Cardiac muscle cell (in vitro differentiated cells and primary cell): ENCODE measurements at regions not wholly inside any gene's neighbourhood (a gene's known extent, or its start where the extent isn't known, plus 50 kb on each side); places are given as distances from the start of the nearest gene placed in this dataset.
"Not testable (repeated sequence)": the region's sequence is repeated elsewhere in the genome, so short reads cannot be mapped to it uniquely, and the experiment has no call there.

Source experiments
- DNase-seq, 2 donors: peaks; one replicate each; pipeline versions ENCODE4 v3.0.0 to v3.0.0-alpha.2; 2010 to 2017; ENCODE audit warnings: low read depth in 1 of 2, low spot score in 1 of 2
- H3K27ac ChIP-seq: fragments of 200-600 bp; sonication (generic); 2 replicates; pipeline ENCODE4 v1.5.1; 2016
- H3K27me3 ChIP-seq: fragments of 200-600 bp; sonication (generic); 2 replicates; pipeline ENCODE4 v1.6.0; 2016; ENCODE audit warnings: control low read depth
- H3K36me3 ChIP-seq: fragments of 200-600 bp; sonication (generic); 2 replicates; pipeline ENCODE4 v1.5.1; 2016; ENCODE audit warnings: control low read depth
- H3K4me1 ChIP-seq: fragments of 200-600 bp; sonication (generic); 2 replicates; pipeline ENCODE4 v1.8.1; 2017; ENCODE audit warnings: low read depth, mild to moderate bottlenecking, mixed run types
- H3K4me3 ChIP-seq: fragments of 200-600 bp; sonication (generic); 2 replicates; pipeline ENCODE4 v1.5.1; 2016; ENCODE audit warnings: mild to moderate bottlenecking
- H3K9me3 ChIP-seq: fragments of 200-600 bp; sonication (generic); 2 replicates; pipeline ENCODE4 v1.5.1; 2017; ENCODE audit warnings: low read depth, mild to moderate bottlenecking, control low read depth
- TF ChIP-seq, protein P1 (sequence below): IDR thresholded peaks from 2 replicates; pipeline ENCODE4 v1.5.1; 2012; ENCODE audit warnings: low read depth, mild to moderate bottlenecking, low read length

GRCh38 chr2:52608030-52608429 lies 1159.6 kb upstream of the CHAC2 start:
- TF ChIP-seq, protein P1, sequence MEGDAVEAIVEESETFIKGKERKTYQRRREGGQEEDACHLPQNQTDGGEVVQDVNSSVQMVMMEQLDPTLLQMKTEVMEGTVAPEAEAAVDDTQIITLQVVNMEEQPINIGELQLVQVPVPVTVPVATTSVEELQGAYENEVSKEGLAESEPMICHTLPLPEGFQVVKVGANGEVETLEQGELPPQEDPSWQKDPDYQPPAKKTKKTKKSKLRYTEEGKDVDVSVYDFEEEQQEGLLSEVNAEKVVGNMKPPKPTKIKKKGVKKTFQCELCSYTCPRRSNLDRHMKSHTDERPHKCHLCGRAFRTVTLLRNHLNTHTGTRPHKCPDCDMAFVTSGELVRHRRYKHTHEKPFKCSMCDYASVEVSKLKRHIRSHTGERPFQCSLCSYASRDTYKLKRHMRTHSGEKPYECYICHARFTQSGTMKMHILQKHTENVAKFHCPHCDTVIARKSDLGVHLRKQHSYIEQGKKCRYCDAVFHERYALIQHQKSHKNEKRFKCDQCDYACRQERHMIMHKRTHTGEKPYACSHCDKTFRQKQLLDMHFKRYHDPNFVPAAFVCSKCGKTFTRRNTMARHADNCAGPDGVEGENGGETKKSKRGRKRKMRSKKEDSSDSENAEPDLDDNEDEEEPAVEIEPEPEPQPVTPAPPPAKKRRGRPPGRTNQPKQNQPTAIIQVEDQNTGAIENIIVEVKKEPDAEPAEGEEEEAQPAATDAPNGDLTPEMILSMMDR = no peak
- H3K27me3 ChIP-seq = no peaks in the 10 kb centered on the region

DNA sequence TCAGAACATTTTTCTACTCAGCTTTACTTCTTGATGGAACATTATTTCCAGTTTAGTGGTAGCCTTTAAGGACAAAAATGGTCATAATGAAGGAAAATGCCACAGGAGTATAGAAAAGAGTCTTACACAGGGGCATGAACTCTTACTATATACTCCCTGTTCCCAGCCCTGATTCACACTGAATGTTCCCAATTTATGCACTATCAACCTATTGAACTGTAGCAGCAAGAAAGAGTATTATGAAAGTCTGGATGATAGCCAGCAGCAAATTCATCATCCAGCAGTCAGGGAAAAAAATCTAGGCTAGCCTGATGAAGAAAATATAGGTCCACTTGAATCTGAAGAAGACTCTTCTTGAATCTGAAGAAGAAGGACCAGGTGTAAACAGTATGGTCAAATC lies 1170.3 kb upstream of the CHAC2 start:
- H3K27me3 ChIP-seq = no peaks in the 10 kb centered on the region

More at GRCh38 chr2:52608030-52608429, 1159.6 kb upstream of the CHAC2 start:
- Histone ChIP-seq H3K36me3 (no peaks in the 10 kb centered on the region), H3K4me3 (no peak overlapping the region), H3K9me3 (no peaks in the 10 kb centered on the region), H3K27ac (no peak overlapping the region), H3K4me1 (no peaks in the 10 kb centered on the region)
- DNase-seq = no peak

GRCh38 chr2:52594026-52594425 lies 1173.6 kb upstream of the CHAC2 start:
- Histone ChIP-seq H3K27ac (no peak overlapping the region), H3K4me3 (no peak overlapping the region), H3K27me3 (no peaks in the 10 kb centered on the region), H3K9me3 (no peaks in the 10 kb centered on the region), H3K4me1 (no peaks in the 10 kb centered on the region), H3K36me3 (no peaks in the 10 kb centered on the region)
- TF ChIP-seq, protein P1 = no peak
- DNase-seq = no peak

More for the DNA sequence above, 1170.3 kb upstream of the CHAC2 start:
- TF ChIP-seq, protein P1 = no peak
- Histone ChIP-seq H3K4me1 (no peaks in the 10 kb centered on the region), H3K4me3 (no peak overlapping the region), H3K9me3 (no peaks in the 10 kb centered on the region), H3K36me3 (no peaks in the 10 kb centered on the region), H3K27ac (no peak overlapping the region)
- DNase-seq = no peak

DNA sequence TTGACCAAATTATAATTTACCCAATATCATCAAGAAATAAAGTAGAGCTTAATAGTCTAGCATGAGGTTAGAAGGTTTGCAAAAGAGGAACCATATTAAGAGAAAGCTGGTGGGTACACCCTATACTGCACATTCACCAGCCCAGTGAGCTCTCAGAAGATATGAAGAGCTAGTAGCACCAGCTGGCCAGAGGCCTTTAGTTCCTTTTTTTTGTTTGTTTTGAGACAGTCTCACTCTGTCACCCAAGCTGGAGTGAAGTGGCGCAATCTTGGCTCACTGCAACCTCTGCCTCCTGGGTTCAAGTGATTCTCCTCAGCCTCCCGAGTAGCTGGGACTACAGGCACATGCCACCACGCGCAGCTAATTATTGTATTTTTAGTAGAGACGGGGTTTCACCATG lies 1183.5 kb upstream of the CHAC2 start:
- not testable (repeated sequence) for H3K36me3 ChIP-seq, H3K4me3 ChIP-seq, DNase-seq, H3K4me1 ChIP-seq, H3K9me3 ChIP-seq, H3K27me3 ChIP-seq, H3K27ac ChIP-seq

DNA sequence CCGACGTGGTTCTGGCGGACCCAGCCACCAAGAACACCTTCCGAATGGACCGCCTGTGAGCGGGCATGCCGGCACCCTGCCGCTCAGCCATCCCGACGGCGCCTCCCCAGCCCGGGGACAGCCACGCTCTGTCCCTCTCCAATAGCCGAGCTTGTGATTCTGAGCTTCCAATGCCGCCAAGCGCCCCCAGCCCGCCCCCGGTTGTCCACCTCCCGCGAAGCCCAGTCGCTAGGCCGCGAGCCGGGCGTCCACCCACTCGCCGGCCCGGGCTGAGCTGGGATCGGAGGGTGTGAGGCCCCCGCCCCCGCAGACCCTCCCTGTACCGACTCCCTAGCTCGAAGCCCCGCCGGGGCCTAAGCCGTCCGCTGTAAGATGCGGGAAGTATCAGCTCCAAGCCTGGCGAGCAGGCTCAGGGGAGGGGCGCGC lies 1195.1 kb upstream of the CHAC2 start:
- no peak for DNase-seq
- no peaks in the 10 kb centered on the region for H3K9me3 ChIP-seq
- H3K27me3 ChIP-seq = no peaks in the 10 kb centered on the region
- H3K4me1 ChIP-seq = no peaks in the 10 kb centered on the region
- no peaks in the 10 kb centered on the region for H3K36me3 ChIP-seq
- no peak overlapping the region for H3K27ac ChIP-seq
- TF ChIP-seq, protein P1 = no peak
- no peak overlapping the region for H3K4me3 ChIP-seq

DNA sequence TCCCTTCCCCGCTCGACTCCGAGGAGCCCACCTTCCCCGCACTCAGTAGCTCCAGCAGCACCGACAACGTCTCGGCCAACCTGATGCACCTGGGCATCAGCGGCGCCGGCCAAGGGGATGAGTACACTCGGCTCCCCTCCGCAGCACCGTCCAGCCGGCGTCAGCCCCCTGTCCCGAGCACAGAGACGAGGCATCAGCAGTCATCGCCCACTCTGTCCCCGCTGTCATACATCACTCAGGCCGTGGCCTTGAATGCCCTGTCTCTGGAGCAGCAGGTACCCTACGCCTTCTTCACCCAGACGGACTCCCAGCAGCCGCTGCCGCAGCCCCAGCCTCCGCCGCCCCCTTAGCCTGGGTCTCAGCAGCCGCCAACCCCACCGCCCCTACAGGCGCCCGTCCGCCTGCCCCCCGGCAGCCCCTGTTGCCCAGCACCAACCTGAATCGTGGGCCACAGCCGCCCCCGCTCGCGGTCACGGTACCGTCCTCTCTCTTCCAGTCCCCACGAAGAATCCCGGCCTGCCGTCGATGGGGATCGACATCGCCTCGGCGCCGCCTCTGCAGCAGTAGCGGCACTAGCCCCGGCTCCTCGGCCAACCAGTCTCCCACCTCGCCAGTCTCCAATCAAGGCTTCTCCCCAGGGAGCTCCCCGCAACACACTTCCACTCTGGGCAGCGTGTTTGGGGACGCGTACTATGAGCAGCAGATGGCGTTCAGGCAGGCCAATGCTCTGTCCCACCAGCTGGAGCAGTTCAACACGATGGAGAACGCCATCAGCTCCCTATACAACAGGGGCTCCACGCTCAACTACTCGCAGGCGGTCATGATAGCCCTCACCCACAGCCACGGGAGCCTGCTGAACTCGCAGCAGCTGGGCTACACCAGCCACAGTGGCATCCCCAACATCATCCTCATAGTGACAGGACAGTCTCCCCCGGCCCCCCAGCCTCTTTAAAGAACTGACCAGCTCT lies 1195.9 kb upstream of the CHAC2 start:
- no peak overlapping the region for H3K4me3 ChIP-seq
- H3K9me3 ChIP-seq = no peaks in the 10 kb centered on the region
- H3K4me1 ChIP-seq = no peaks in the 10 kb centered on the region
- no peak overlapping the region for H3K27ac ChIP-seq
- TF ChIP-seq, protein P1 = no peak
- DNase-seq = no peak
- H3K36me3 ChIP-seq = no peaks in the 10 kb centered on the region
- H3K27me3 ChIP-seq = no peaks in the 10 kb centered on the region
